Liver (tissue), 8 donors: ENCODE measurements at regions not wholly inside any gene's neighbourhood (a gene's known extent, or its start where the extent isn't known, plus 50 kb on each side); places are given as distances from the start of the nearest gene placed in this dataset.

Experiments
- DNase-seq: peaks from one replicate; pipeline ENCODE4 v3.0.0-alpha.2; 2017; ENCODE audit warnings: low spot score
- H3K27ac ChIP-seq, 2 donors: one replicate each; pipeline ENCODE4 v1.7.0; 2013; ENCODE audit warnings: inconsistent platforms in 2 of 2, low read length in 2 of 2, control low read depth in 1 of 2, low read depth in 1 of 2, mild to moderate bottlenecking in 1 of 2
- H3K27me3 ChIP-seq, 4 donors: one replicate each; pipeline versions ENCODE4 v1.6.1 to v1.7.0; 2013; ENCODE audit warnings: low read length in 3 of 4, inconsistent platforms in 1 of 4, mild to moderate bottlenecking in 1 of 4, moderate library complexity in 1 of 4; ENCODE audit not compliant: control insufficient read depth in 4 of 4, insufficient read depth in 4 of 4
- H3K36me3 ChIP-seq, 4 donors: one replicate each; pipeline versions ENCODE4 v1.6.1 to v1.7.0; 2013; ENCODE audit warnings: low read length in 3 of 4, mild to moderate bottlenecking in 3 of 4, low read depth in 1 of 4, moderate library complexity in 1 of 4; ENCODE audit not compliant: control insufficient read depth in 4 of 4, insufficient read depth in 3 of 4
- H3K4me1 ChIP-seq, 4 donors: one replicate each; pipeline versions ENCODE4 v1.6.1 to v1.7.0; 2013; ENCODE audit warnings: low read length in 3 of 4, mild to moderate bottlenecking in 3 of 4, moderate library complexity in 1 of 4; ENCODE audit not compliant: control insufficient read depth in 4 of 4, insufficient read depth in 4 of 4
- H3K4me3 ChIP-seq, 3 donors: one replicate each; pipeline versions ENCODE4 v1.6.1 to v1.7.0; 2013; ENCODE audit warnings: low read length in 3 of 3, control low read depth in 1 of 3, low read depth in 1 of 3, mild to moderate bottlenecking in 1 of 3
- H3K9ac ChIP-seq, 2 donors: one replicate each; pipeline ENCODE4 v1.7.0; 2013; ENCODE audit warnings: low read length in 2 of 2, mild to moderate bottlenecking in 2 of 2, moderate library complexity in 2 of 2, control low read depth in 1 of 2, low read depth in 1 of 2
- H3K9me3 ChIP-seq, 4 donors: one replicate each; pipeline versions ENCODE4 v1.6.1 to v1.7.0; 2013; ENCODE audit warnings: low read length in 3 of 4; ENCODE audit not compliant: control insufficient read depth in 4 of 4
- ATF3 ChIP-seq: IDR thresholded peaks from 2 replicates; pipeline ENCODE4 v1.6.1; 2016; ENCODE audit warnings: antibody characterized with exemption
- CTCF ChIP-seq: fragments of 150-350 bp; IDR thresholded peaks from 2 replicates; pipeline ENCODE4 v1.5.1; 2017; ENCODE audit warnings: improper control_type of control experiment, low read depth, low read length; ENCODE audit not compliant: missing input control
- EGR1 ChIP-seq, 2 donors: IDR thresholded peaks; 2 replicates each; pipeline ENCODE4 v1.6.1; 2016 to 2018; ENCODE audit warnings: antibody characterized with exemption in 2 of 2, low read depth in 2 of 2
- FOXA1 ChIP-seq: IDR thresholded peaks from 2 replicates; pipeline ENCODE4 v1.6.1; 2016; ENCODE audit warnings: antibody characterized with exemption
- FOXA2 ChIP-seq: IDR thresholded peaks from 2 replicates; pipeline ENCODE4 v1.6.1; 2016; ENCODE audit warnings: antibody characterized with exemption
- GABPA ChIP-seq, 2 donors: IDR thresholded peaks in 1 of 2; conservative IDR thresholded peaks in 1 of 2; 2 replicates each; pipeline ENCODE4 v1.6.1; 2016; ENCODE audit warnings: antibody characterized with exemption in 2 of 2, mild to moderate bottlenecking in 1 of 2, moderate library complexity in 1 of 2
- HNF4A ChIP-seq, 2 donors: conservative IDR thresholded peaks; 2 replicates each; pipeline ENCODE4 v1.6.1; 2016; ENCODE audit warnings: antibody characterized with exemption in 2 of 2, mild to moderate bottlenecking in 2 of 2
- HNF4G ChIP-seq: IDR thresholded peaks from 2 replicates; pipeline ENCODE4 v1.6.1; 2016; ENCODE audit warnings: antibody characterized with exemption
- JUND ChIP-seq, 2 donors: IDR thresholded peaks; 2 replicates each; pipeline ENCODE4 v1.6.1; 2016; ENCODE audit warnings: antibody characterized with exemption in 2 of 2
- NR2F2 ChIP-seq: IDR thresholded peaks from 2 replicates; pipeline ENCODE4 v1.6.1; 2016; ENCODE audit warnings: antibody characterized with exemption
- RAD21 ChIP-seq, 2 donors: IDR thresholded peaks; 2 replicates each; pipeline ENCODE4 v1.6.1; 2016; ENCODE audit warnings: antibody characterized with exemption in 2 of 2, mild to moderate bottlenecking in 2 of 2
- REST ChIP-seq: IDR thresholded peaks from 2 replicates; pipeline ENCODE4 v1.6.1; 2016; ENCODE audit warnings: antibody characterized with exemption, mild to moderate bottlenecking
- RXRA ChIP-seq, 2 donors: IDR thresholded peaks; 2 replicates each; pipeline ENCODE4 v1.6.1; 2017 to 2018; ENCODE audit warnings: antibody characterized with exemption in 2 of 2, mild to moderate bottlenecking in 1 of 2
- SP1 ChIP-seq: IDR thresholded peaks from 2 replicates; pipeline ENCODE4 v1.6.1; 2018; ENCODE audit warnings: antibody characterized with exemption, mild to moderate bottlenecking
- TAF1 ChIP-seq: conservative IDR thresholded peaks from 2 replicates; pipeline ENCODE4 v1.6.1; 2016; ENCODE audit warnings: antibody characterized with exemption, mild to moderate bottlenecking
- YY1 ChIP-seq: IDR thresholded peaks from 2 replicates; pipeline ENCODE4 v1.6.1; 2016; ENCODE audit warnings: antibody characterized with exemption, mild to moderate bottlenecking
- ZBTB33 ChIP-seq: IDR thresholded peaks from 2 replicates; pipeline ENCODE4 v1.6.1; 2016; ENCODE audit warnings: antibody characterized with exemption
- WGBS: extraction: QIAGEN DNeasy Blood & Tissue Kit; methylation state at CpG from one replicate; pipeline ENCODE4 v1.1.7; 2013; 5-methylcytosine and 5-hydroxymethylcytosine counted together
- TF ChIP-seq, protein P1 (sequence below): IDR thresholded peaks from 2 replicates; pipeline ENCODE4 v1.6.1; 2016; ENCODE audit warnings: antibody characterized with exemption
- donor health status: healthy.
- donor health status: healthy.
- donor health status: healthy.
- donor health status: healthy.
- donor health status: healthy.

DNA sequence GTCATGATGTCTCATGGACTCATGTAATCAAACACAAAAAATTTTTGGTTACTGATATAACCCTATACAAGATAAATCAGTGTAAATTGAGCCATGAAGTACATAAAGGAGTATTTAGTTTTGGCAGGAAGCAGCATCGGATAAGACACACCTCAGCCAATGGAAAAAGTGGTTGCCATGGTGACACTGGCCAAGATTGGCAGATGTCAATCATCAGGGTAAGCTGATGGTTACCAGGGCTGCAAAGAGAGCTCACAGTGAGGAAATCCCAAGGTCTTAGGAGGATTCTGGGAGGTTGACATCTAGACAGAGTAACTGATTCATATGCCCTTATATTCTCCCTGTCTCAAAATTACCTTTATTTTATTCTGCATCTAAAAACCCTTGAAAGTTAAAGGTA lies 203.8 kb upstream of the PCSK2 start:
- no peak for DNase-seq

DNA sequence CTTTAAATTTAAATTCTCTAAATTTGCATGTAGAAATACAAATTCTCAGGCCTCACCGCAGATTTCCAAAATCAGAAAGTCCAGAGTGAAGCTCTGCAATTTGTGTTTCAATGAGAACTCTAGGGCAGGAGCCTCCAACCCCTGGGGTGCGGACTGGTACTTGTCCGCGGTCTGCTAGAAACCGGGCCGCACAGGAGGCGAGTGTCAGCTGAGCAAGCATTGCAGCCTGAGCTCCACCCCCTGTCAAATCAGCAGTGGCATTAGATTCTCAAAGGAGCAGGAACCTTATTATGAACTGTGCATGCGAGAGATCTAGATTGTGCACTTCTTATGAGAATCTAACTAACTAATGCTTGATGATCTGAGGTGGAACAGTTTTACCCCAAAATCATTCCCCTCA lies 203.0 kb upstream of the PCSK2 start:
- no peaks in the 10 kb centered on the region for H3K9me3 ChIP-seq
- no peak overlapping the region for H3K9ac ChIP-seq
- H3K4me1 ChIP-seq, result no peaks in the 10 kb centered on the region
- H3K27me3 ChIP-seq, result no peaks in the 10 kb centered on the region
- no peak overlapping the region for H3K4me3 ChIP-seq
- H3K27ac ChIP-seq, result no peak overlapping the region
- no peak for DNase-seq
- no peaks in the 10 kb centered on the region for H3K36me3 ChIP-seq
- WGBS, result 31% methylated on average over 8 of the region's 8 CpGs
- TF ChIP-seq ATF3 (no peak), EGR1 (IDR thresholded peaks at IDR 0.05; ENCODE audit: low read depth in 2 of 2) (no peak), YY1 (no peak), RXRA (IDR thresholded peaks at IDR 0.05) (no peak), REST (no peak), NR2F2 (no peak), ZBTB33 (no peak), HNF4A (conservative IDR thresholded peaks at IDR 0.05) (no peak), JUND (IDR thresholded peaks at IDR 0.05) (no peak), FOXA1 (no peak), RAD21 (IDR thresholded peaks at IDR 0.05) (no peak), GABPA (IDR thresholded peaks at IDR 0.05 in 1 of 2, conservative IDR thresholded peaks at IDR 0.05 in 1 of 2) (no peak)
- TF ChIP-seq, protein P1, sequence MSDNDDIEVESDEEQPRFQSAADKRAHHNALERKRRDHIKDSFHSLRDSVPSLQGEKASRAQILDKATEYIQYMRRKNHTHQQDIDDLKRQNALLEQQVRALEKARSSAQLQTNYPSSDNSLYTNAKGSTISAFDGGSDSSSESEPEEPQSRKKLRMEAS, result no peak

More for the DNA sequence above, 203.8 kb upstream of the PCSK2 start:
- Histone ChIP-seq H3K27ac (no peak overlapping the region), H3K4me1 (no peaks in the 10 kb centered on the region), H3K36me3 (no peaks in the 10 kb centered on the region), H3K4me3 (no peak overlapping the region), H3K9ac (no peak overlapping the region), H3K9me3 (no peaks in the 10 kb centered on the region), H3K27me3 (no peaks in the 10 kb centered on the region)
- 40% methylated on average over 1 of the region's 1 CpG for WGBS
- no peak for TF ChIP-seq GABPA (IDR thresholded peaks at IDR 0.05 in 1 of 2, conservative IDR thresholded peaks at IDR 0.05 in 1 of 2)
- TF ChIP-seq CTCF, result no peak
- TF ChIP-seq ZBTB33, result no peak
- TF ChIP-seq SP1, result no peak
- no peak for TF ChIP-seq NR2F2
- TF ChIP-seq YY1, result no peak
- TF ChIP-seq TAF1, result no peak
- TF ChIP-seq HNF4G, result no peak
- TF ChIP-seq FOXA1, result no peak
- no peak for TF ChIP-seq FOXA2
